ENCODE measurements at regions not wholly inside any gene's neighbourhood (a gene's known extent, or its start where the extent isn't known, plus 50 kb on each side); places are given as distances from the start of the nearest gene placed in this dataset.

DNA sequence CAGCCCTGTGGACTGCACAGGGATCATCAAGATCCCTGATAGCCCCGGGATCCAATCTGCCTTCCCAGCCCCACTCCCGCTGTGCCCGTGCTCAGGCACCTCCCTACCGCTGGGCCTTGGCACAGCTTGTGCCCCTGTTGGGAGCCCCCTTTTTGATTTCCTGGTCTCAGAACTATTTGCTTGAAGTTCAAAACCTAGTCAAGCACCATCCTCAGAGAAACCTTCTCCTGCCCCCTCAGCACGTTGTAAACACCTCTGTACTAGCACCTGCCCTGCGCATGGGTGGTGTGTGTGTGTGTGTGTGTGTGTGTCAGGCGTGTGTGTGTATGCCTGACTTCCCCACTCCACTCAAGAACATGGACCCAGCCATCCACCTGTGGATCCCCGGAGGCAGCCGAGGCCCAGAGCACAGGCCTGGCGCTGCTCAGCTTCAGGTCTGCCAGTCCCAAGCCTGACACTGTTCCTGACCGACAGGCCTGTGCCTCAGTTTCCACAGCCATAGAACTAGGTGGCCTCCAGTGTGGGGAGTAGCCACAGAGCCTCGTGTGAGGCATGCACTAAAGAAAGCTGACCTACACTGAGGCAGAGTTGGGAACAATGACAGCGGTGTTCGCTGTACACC is 65.5 kb downstream of the ADRA2C start:
- no peak for DNase-seq (ENCODE audit: low read depth)

DNA sequence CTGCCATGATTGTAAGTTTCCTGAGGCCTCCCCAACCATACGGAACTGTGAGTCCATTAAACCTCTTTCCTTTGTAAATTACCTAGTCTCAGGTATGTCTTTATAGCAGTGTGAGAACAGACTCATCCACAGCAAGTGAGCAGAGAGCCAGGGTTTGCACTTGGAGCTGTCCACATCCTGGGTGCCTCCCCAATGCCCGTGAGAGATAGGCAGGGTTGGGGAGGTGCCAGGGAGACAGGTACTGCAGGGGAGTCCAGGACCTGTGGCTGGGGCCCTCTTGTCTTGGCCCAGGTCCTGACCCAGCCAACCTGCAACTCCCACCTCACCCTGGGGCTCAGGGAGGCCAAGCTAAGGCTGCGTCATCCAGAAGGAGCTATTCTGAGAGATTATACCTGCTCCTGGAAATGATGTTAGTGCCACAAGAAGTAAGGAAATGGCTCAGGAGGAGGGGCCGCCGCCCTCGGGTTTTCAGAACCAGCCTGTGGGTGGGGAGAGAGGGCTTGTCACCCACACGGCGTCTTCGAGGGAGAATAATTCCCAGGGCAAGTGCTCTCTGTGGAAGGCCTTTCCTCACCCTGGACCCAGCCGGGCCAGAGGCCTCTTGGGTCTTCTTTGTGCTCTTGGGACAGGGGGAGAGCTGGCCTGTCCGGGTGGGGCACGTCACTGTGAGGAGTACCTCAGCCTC is 66.5 kb downstream of the ADRA2C start:
- no peak for DNase-seq (ENCODE audit: low read depth)

DNA sequence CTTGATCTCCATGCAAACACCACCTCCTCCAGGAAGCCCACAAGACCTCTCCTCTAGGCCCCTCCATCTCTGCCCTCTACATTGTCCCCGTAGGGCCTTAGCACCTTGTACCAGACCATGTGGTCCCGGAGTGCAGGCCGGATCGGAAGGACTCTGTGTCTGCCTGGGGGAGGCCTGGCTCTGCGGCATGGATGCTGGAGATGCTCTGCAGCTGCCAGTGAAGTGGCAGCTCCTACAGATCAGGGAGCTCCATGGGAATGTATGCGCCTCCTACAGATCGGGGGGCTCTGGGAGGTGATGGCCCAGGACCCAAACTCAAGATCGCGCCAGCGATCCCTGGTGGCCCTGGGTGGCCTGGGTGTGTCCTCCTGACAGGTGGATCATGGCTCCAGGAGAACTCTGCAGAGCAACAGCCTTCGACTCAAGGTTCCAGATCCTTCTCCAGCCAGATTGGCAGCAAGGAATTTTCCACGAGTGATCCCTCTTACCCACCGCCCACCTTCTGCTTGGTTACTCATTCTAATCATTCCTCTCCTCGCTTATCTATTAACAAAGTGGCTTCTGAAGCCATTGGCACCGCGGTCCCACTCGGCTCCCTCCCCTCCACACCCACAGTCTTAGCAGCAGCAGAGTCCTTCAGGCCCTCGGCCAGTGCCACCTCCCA is 67.3 kb downstream of the ADRA2C start:
- DNase-seq (ENCODE audit: low read depth), result no peak

DNA sequence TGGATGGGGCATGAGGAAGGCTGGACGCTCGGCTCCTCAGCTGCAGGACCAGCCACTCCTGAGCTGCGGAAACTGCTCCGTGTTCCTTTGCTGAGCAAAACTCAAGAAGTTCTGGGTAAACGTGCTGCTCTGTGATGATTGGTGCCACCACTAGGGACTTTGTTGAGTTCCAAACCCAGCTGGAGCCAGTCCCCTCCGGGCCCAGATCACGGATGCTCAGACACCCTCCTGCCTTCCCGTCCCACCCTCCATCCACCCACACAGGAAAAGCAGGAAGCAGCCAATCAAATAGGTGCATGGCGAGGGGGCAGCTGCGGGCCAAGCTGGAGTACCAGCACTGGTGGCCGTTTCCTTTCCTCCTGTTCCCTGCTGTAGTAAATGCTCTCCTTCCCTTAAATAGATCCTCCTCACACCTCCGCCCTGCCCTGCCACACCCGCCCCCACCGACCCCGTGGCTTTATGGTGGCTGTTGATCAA is 68.0 kb downstream of the ADRA2C start:
- no peak for DNase-seq (ENCODE audit: low read depth)

DNA sequence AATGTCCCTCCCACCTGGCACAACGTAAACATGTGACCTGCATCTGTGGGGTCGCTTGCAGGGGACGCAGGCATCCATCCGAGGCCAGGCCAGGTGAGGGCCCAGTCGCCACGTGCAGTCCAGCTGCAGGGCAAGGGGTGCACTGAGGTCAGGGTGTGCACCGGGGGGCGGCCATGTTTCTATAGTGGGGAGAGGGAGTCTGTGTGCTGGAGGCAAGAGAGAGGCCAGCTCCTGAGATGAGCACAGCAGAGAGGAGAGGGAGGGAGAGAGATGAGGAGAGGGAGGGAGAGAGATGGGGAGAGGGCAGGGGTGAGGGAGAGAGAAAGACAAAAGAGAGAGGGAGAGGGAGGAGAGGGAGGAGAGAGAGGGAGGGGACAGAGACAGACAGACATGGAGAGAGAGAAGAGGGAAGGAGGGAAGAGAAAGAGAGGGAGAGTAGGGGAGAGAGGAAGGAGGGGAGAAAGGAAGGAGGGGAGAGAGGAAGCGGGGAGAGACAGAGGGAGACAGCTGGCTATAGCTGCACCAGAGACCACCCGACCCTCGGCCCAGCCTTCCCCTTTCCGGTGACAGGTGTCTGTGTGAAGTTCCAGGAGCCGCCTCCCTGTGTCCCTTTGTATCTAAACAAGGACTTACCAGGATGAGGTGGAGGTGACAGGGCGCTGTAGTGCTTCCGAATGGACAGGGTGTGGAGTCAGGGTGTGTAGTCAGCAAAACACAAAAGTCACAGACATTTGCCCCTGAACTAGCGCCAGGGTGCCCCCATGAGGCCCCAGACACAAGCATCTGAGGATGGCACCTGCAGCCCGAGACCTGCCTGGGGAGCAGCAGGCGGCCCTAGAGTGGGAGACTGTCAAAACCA is 68.7 kb downstream of the ADRA2C start:
- DNase-seq (ENCODE audit: low read depth), result no peak

DNA sequence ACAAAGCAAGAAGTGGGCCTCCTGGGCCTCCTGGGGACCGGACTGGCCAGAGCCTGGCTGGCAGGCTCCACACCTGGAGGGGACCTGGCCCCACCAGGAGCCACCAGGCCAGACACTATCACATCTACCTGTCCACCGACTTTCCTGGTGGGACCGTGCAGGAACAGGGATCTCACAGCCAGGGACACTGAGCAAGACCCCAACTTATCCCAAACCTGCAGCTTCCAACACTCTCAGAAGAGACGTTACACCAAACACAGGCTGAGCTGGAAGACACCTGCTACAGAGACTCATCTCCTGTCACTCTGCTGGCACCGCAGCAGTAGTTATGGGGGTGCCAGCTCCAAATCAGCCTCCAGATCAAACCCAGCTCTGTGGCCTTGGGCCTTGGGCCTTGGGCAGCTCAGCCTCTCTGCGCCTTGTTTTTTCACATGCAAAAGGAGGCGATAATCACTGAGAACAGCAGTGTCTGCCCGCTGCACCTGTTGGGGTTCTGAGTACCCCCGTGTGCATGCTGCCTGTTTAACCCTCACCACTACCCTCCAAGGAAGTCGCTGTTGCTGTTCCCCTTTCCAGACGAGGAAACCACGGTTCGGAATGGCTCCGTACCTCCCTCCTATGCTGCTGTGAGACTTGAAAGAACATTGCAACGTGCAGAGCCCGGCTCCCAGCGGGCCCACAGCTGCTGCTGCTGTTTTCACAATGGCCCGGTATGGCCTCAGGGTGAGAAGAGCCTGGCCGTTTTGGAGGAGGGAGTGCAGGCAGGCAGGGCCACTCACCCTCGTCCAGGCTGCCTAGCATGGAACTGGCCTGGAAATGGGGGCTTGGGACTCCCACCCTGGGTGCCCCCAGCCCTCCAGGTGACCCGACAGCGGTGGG is 69.6 kb downstream of the ADRA2C start:
- no peak for DNase-seq (ENCODE audit: low read depth)

DNA sequence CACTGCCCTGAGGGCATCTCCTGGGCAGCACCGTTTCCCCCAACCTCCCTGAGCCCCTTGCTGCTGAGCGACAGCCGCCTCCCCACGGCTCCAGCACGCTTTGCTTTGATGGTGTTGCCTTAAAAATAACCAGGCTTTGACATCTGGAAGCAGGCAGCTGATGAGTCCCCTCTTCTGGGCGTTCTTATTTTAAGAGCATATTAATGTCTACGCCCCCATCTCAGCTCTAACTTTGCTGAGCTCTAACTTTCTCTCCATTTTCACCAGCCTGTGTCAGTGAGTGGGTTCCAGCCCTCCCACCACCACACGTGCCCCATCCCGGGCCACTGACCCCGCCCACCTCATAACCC is 70.2 kb downstream of the ADRA2C start:
- DNase-seq (ENCODE audit: low read depth), result no peak

DNA sequence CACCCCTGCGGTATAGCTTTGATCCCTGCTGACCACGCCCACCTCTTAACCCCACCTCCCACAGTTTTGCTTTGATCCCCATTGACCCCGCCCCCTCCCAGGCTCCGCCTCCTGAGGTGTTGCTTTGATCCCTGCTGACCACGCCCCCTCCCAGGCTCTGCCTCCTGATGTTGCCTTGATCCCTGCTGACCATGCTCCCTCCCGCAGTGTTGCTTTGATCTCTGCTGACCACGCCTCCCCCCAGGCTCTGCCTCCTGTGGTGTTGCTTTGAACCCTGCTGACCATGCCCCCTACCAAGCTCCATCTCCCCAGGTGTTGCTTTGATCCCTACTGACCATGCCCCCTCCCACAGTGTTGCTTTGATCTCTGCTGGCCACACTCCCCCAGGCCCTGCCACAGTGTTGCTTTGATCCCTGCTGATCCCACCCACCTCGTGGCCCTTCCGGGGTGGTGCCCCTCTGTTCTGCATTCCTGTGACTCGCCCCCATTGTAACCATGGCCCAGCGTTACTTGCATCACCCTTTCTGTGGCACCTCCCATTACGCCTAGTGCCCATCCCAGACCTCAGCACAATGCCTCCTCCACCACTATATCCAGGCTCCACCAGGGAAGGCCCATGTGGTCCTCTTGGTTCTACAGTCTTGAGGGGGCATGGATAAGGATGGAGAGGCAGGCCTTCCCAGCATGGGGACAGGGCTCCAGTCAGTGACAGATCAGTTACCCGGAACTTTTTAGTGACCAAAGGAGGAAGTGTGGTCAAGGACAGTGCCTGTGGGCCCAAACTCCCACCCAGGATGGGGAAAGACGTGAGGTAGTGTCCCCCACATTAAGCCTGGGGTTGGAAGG is 70.8 kb downstream of the ADRA2C start:
- DNase-seq (ENCODE audit: low read depth), result no peak

DNA sequence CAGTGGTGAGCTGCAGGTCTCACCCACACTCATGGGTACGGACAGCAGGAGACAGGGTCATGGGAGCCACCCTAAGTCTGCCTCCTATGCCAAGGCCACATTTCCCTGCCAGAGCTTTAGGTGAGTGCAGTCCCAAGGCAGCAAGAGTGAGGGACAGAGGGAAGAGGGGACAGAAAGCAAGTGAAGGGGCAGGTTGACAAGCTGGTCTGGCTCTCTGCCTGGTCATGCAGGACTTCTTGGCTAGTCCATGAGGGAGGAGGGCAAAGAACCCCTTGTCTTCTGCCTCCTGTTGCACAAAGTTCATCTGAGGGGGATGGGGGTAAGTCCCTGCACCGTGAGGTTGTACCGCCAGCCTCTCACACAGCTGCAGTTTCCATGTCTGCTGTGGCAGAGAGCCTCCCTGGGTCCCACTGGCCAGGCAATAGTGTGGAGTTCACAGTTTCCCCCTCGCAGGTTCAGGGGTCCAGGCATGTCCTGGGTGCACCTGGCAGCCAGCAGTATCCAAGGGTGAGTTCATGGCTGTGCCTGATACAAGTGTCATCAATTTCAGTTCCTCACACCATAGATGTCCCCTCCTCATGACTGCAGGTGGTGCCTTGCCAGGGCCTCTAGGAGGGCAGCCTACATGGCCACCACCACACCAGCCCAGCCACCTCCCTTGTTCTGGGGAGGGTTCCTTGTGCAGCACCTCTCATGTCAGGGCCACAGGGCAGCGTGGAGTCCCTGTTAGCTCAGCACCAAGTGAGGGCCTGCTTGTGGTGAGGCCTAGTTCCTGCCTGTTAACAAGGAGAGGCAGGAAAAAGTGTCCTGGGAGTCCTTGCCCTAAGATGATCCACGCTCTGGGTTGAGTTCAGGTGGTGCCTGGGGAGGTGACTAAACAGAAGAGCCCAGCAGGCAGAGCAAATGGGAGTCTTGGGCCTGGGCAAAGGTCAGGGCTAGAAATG is 72.5 kb downstream of the ADRA2C start:
- no peak for DNase-seq (ENCODE audit: low read depth)

DNA sequence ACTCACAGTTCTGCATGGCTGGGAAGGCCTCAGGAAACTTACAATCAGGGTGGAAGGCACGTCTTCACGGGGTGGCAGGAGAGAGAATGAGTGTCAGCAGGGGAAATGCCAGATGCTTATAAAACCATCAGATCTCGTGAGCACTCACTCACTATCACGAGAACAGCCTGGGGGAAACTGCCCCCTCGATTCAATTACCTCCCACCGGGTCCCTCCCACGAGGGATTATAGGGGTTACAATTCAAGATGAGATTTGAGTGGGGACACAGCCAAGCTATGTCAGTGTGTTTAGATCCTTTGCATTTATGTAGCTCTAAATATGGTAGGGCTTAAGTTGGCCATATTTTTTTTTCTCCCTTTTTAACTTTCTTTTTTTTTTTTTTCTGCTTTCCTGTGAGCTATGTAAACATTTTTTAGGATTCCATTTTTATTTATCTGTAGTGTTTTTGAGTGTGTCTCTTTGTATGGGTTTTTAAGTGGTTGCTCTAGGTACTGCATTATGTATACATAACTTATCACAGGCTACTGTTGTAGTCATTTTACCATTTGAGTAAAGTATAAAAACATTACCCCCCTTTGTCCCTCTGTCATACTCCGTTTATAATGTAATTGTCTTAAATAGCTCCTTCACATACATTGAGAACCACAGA is 79.0 kb downstream of the ADRA2C start:
- no peak for DNase-seq (ENCODE audit: low read depth)

DNA sequence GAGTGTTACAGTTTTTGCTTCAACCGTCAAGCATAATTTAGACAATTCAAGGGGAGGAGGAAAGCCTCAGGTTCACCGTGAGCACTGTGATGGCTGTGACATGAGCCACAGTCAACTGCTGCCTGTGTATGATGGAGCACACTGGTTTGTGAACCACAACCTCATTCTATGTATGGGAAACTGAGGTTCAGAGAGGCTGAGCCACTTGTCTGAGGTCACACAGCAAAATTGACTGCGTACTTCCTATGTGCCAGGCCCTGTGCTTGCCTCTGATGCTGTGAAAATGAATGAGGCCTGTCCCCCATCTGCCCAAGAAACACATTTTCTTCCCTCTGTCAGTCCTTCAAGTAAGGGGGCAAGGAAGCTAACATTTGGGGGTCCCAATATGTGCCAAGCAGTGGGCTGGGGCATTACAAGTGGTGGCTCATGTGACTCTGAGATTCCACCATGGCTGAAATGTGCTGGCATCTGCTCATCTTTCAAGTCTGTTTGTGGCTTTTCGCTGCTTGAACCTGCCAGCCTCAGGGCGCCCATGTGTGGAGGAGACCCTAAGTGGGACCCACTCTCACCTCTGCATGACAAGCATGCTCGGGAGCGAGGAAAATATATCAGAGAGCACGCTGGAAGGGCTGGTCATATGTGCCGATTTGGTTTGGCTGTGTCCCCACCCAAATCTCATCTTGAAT is 79.7 kb downstream of the ADRA2C start:
- no peak for DNase-seq (ENCODE audit: low read depth)

DNA sequence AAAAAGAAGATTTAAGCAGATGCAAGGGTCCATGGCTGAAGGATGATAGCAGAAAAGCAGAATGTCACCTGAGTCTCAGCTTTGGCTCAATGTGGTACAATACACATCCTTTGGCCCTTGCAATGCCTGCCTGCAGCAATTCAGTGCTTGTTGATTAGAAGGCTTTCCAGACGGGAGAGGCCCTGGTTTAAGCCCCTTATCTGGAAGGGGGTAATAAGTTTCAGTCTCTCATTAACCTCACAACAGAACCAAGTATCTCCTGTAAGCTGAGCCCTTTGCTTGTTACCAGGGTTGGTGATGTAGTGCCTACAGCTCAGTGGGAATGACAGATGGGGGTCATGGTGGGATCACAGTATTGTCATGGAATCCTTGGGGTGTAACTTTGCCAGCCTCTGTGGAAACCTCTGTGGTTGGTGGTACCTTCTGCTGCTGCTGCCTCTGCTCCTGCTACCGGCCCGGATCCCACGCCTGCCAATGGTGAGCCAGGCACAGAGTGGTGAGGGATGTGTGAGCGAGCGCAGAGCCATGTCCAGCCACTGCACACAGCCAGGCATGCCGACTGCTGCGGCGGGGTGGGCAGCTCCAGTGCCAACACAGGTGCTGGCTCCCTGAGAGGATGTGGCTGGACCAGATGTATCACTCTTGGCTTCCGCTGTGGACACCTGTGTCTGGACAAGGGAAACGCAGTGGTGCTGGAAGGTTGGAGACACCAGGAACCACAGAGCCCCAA is 81.2 kb downstream of the ADRA2C start:
- DNase-seq (ENCODE audit: low read depth), result no peak

DNA sequence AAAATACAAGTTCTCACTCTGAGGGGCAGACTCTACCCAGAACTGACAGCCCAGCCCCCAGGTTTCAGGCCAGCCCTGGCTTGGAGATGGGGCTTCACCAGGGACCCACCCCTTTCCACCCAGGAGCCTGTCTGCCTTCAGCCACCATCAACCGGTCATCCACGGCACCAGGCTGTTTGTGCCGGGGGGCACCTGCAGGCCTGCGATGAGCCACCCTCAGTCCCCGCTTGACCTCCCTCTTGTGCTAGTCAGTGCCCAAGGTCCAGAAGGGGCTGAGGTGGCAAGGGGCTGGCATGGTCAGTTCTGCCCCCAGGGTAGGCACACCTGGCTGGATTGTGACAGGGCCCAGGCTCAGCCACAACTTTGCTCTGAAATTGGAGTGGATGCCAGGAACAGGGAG is 82.1 kb downstream of the ADRA2C start:
- DNase-seq (ENCODE audit: low read depth), result no peak

DNA sequence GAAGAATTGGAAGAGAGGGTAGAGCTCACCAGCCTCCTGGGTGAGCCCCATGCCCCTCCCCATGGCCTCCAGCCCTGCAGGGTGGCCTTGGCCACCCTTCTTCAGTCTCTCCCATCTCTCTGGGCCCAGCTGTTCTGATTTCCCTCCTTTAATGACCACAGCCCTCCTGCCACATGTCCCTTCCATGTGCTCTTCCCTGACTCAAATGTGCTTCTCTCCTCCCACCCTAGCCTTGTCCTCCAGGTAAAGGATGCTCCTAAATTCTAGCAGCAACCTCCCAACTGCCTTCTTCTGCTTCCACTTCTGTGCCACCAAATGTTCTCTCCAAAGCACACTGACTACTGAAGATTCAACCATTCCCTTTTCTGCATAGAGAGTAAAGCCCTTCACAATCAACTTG is 83.0 kb downstream of the ADRA2C start:
- DNase-seq (ENCODE audit: low read depth), result no peak

DNA sequence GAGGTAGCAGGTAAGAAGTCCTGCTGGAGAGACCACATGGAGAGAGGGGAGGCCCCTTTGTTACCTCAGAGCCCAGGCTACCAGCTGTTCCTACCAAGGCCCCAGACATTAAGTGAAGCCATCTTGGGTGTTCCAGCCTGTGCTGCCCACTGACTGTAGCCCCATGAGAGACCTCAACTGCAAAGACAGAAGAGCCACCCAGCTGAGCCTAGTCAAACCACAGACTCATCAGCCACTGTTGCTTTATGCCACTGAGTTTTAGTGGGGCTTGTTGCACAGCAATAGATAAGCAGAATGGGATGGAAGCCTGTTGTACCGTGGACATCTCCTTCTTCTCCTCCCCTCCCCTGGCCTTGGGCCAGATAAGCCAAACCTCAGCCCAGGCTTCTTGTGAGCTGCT is 83.9 kb downstream of the ADRA2C start:
- DNase-seq (ENCODE audit: low read depth), result no peak

DNA sequence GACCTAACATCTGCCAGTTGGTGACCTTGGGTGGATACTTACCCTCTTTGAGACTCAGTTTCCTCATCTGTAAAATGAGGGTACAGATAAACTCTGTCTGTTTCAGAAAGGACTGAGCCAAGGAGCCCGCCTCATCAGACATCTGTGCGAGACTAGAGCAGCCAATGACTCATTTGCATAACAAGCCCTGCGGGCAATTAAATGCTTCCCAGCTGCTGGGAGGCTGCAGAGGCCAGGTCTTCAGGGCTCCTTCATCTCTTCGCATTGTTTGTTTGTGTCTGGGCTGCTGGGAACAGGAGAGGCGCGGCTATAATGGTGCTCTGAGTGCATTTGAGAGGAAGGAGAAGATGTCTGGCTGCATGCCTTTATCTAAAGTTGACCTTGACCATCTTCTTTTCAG is 85.0 kb downstream of the ADRA2C start:
- DNase-seq (ENCODE audit: low read depth), result no peak

DNA sequence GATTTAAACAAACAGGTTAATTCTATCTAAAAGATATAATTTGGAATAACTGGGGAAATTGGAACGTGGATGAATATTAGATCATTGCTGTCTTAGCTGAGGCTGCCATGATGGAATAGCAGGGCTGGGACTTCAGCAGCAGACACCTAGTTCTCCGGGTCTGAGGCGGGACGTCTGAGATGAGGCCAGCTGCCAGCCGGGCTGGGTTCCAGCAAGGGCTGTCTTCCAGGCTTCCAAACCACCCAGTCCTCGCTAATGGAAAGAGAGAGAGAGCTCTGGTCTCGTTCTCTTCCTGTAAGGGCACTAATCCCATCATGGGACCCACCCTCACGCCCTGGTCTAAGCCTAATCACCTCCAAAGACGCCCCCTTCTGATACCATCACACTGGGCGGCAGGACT is 85.7 kb downstream of the ADRA2C start:
- DNase-seq (ENCODE audit: low read depth), result no peak

DNA sequence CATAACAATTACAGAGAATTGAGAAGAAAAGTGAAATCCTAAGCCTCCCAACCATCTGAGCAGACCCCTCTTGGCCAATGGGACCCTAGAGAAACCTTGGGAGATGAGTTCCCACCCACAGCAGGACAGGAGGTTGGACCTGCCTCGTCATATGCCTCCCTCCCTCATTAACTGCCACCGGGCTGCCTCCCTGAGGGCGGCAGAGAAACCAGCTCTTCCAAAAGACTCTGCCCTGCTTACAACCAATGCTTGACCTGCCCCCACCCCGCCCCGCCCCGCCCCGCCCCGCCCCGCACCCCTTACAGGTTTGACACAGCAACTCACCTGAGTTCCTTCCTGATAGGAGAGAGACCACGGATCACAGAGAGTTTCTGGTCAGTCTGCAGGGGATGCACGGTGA is 86.1 kb downstream of the ADRA2C start:
- DNase-seq (ENCODE audit: low read depth), result no peak
